ENCODE measurements at regions not wholly inside any gene's neighbourhood (a gene's known extent, or its start where the extent isn't known, plus 50 kb on each side); places are given as distances from the start of the nearest gene placed in this dataset.

GRCh38 chr21:41651830-41652229 lies 115.0 kb downstream of the RIPK4 start:
- DNase-seq = no peak

- no peak for DNase-seq
Measured at GRCh38 chr21:41651406-41651805, 115.4 kb downstream of the RIPK4 start.

GRCh38 chr21:41650526-41651145 lies 116.2 kb downstream of the RIPK4 start:
- DNase-seq = no peak

GRCh38 chr21:41648591-41649031 lies 118.2 kb downstream of the RIPK4 start:
- no peak for DNase-seq

- no peak for DNase-seq
Measured at GRCh38 chr21:41647806-41648561, 118.9 kb downstream of the RIPK4 start.

- no peak for DNase-seq
Measured at GRCh38 chr21:41643246-41643966, 123.4 kb downstream of the RIPK4 start.

GRCh38 chr21:41641821-41642701 lies 124.8 kb downstream of the RIPK4 start:
- peak; percentile 83 for DNase-seq

- no peak for DNase-seq
Measured at GRCh38 chr21:41641510-41641815, 125.4 kb downstream of the RIPK4 start.

GRCh38 chr21:41640748-41641509 lies 125.9 kb downstream of the RIPK4 start:
- no peak for DNase-seq

GRCh38 chr21:41639766-41640165 lies 127.1 kb downstream of the RIPK4 start:
- DNase-seq = no peak

- no peak for DNase-seq
Measured at GRCh38 chr21:41639336-41639735, 127.5 kb downstream of the RIPK4 start.

- no peak for DNase-seq
Measured at GRCh38 chr21:41638201-41638790, 128.6 kb downstream of the RIPK4 start.

GRCh38 chr21:41636636-41637630 lies 129.0 kb upstream of the TMPRSS2 start:
- DNase-seq = no peak

GRCh38 chr21:41635874-41636273 lies 127.9 kb upstream of the TMPRSS2 start:
- no peak for DNase-seq

- no peak for DNase-seq
Measured at GRCh38 chr21:41634858-41635257, 126.9 kb upstream of the TMPRSS2 start.

- DNase-seq = no peak
Measured at GRCh38 chr21:41634211-41634694, 126.3 kb upstream of the TMPRSS2 start.

- DNase-seq = no peak
Measured at GRCh38 chr21:41633627-41634026, 125.7 kb upstream of the TMPRSS2 start.

GRCh38 chr21:41632748-41633475 lies 125.0 kb upstream of the TMPRSS2 start:
- no peak for DNase-seq
